GM19239 (cell line): ENCODE measurements at regions not wholly inside any gene's neighbourhood (a gene's known extent, or its start where the extent isn't known, plus 50 kb on each side); places are given as distances from the start of the nearest gene placed in this dataset.
"Not testable (repeated sequence)": the region's sequence is repeated elsewhere in the genome, so short reads cannot be mapped to it uniquely, and the experiment has no call there.

ENCODE experiments used
- DNase-seq: peaks from one replicate; pipeline ENCODE4 v3.0.0; 2011; ENCODE audit warnings: low spot score; ENCODE audit not compliant: insufficient read length
- FAIRE-seq: peaks from 2 replicates; lab custom pipeline; 2011; peaks lifted over from hg19 to GRCh38; lab: Jason Lieb, UNC

GRCh38 chr7:150042281-150042680, 168.5 kb downstream of the ATP6V0E2 start:
- not testable (repeated sequence) for FAIRE-seq, DNase-seq

- not testable (repeated sequence) for FAIRE-seq, DNase-seq
Measured at GRCh38 chr7:150044771-150045170, 171.0 kb downstream of the ATP6V0E2 start.

DNA sequence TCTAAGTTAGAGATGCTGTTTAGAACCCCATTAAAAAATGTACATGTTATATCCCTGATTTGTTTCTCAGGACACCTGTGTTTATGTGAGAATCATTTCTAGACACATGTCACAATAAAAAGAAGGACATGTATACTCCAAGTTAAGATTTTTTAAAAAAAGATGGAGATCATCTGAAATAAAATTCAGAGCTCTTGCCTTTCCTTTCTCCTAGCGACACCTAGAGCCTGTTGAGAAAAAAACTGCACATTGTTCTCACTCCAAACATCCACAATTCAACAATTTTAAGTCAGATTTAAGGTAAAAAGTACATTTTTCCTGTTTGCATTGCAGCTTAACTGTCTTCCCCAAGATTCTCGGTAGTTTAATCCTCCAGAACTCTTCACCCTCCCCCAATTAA, 171.8 kb downstream of the ATP6V0E2 start:
- FAIRE-seq, DNase-seq: not testable (repeated sequence)

- DNase-seq, FAIRE-seq: not testable (repeated sequence)
Measured at GRCh38 chr7:150046290-150047194, 172.8 kb downstream of the ATP6V0E2 start.

DNA sequence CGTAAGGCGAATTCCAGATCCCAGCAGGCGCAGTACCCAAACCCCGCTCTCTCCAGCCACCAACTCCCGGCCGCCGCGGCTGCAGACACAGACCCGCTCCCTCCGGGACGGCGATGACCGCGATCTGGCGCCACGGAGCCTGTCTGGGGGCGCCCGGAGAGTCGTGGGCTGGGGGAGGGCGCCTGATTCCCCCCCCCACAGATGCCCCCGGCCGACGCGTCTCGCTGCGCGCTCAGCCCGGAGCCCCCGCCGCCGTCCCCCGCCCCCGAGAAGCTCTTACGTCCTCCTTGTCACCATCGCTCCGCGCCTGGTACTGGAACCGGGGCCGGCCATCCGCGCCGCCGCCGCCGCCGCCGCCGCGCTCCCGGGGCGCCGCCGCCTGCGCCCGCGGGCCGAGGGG, 173.6 kb downstream of the ATP6V0E2 start:
- not testable (repeated sequence) for FAIRE-seq, DNase-seq

DNA sequence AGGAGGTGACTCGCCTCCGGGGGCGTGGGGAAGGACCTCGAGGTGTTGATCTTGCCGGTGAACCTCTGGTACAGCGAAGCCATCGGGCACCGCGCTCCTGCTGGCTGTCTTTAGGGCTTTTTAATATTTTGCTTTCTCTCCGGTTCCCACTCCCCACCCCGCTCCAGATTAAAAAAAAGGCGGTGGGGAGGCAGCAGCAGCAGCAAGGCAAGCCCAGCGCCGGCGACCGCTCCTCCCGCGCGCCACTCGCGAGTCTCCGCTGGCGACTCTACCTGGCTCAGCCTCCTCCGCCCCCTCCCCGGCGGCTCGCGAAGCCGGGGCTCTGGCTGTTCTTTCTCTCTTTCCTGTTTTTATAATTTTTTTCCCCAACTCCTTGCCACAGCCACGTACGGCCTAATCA, 174.0 kb downstream of the ATP6V0E2 start:
- not testable (repeated sequence) for FAIRE-seq, DNase-seq

GRCh38 chr7:150048244-150049011, 174.7 kb downstream of the ATP6V0E2 start:
- FAIRE-seq, DNase-seq: not testable (repeated sequence)

DNA sequence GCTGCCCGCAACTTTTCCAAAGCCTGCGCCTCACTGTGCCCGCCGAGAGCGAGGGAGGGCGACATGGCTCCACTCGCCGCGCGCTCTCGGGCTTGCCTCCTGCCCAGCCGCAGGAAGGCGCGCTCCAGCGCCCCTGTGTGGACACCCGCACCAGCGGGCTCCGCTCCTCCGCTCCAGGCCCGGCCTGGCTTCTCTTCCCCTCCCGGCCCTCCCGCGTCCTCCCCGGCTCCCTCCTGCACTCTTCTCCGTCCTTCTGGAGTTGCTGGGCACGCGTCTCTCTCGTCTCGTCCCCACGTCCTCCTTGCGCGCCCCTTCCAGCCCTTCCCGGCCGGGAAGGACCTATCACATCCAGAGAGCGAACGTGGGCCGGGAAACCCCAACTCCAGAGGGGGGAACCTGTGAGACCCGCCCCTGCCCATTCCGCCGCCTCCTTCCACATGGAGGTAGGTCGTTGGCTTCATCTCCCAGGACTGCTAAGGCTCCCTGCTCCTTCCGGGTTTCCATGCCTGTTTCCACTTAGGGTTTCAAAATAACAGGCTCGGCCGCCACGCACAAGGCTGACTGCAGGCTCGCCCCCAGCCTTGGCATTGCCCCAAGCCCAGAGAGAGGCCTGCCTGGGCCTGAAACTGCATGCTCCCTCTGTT, 175.4 kb downstream of the ATP6V0E2 start:
- not testable (repeated sequence) for DNase-seq, FAIRE-seq

GRCh38 chr7:150053396-150053795, 179.6 kb downstream of the ATP6V0E2 start:
- not testable (repeated sequence) for DNase-seq, FAIRE-seq

DNA sequence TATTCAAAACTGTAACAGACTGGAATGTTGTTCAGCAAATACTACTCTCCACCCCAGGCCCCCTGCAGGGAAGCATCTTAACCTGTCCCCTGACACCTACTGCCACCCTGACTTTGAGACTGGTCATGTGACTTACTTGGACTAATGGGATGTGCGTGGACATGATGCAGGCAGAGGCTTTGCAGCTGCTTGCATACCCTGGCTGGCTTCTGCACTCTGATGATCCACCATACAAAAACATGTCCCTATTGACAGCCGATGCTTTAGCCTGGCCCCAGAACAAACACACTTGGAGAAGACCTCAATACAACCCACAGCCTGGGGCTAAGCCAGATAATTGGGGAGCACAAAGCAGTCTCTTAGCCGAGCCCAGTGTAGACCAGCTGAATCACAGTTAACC, 180.5 kb downstream of the ATP6V0E2 start:
- not testable (repeated sequence) for FAIRE-seq

DNA sequence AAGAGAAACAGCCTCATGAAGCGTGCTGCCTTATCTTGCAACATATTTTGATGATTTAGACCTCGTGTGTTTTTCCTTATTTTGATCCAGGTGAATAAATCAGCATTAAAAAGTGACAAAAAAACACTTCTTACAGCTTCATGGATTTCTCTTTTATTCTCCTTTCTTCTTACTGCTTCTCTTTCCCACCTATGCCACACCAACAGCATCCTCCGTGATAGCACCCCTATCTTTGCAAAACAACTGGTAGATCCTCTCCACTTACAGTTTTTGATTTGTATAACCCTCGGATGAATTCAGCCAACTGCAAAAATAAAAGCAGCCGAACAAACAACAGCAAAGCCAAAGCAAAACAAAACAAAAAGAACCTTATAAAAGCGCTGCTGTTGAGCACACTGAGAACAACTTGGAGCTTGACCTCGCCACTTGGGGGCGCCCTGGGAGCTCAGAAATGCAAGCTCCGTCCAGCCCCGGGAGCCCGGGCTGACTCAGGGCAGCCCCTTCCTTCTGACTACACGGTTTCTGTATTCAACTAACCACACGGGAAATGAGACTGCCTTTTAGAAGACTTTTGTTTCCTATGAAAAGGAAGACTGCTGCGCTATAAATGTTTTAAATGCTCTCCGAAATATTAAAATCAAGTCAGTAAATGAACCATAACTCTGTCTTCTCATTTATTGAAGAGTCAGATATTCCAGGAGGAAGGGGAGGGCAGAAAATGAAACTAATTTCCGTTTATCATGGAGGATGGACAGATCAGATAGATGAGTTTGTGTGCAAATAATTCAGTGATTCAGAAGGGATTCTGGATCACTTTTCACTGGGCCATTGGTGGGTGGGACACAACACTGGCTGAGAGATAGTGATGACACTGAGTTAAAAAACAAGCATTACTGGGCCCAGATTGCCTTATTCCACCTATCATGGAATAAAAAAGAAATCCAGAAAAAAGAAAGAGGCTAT, 186.8 kb downstream of the ATP6V0E2 start:
- FAIRE-seq = peak; percentile 82
- DNase-seq = not testable (repeated sequence)

More for the DNA sequence above, 180.5 kb downstream of the ATP6V0E2 start:
- not testable (repeated sequence) for DNase-seq

DNA sequence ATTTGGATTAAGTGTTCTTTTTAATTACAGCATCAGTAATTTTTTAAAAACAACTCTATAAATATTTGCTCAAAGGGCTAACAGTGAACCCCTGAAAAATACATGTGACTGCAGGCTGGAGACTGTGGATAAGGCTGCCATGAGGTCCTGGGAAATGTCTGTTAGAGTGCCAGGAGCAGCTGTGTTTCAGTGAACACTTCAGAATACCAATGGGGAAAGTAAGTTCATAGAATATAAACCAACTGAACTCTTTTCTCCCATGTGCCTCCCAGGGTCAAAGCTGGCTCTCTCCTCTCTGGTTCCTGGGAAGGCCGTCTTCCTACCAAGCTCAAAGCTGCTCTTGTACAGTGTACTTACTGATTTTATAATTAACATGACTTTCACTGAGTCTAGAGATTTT, 189.4 kb downstream of the ATP6V0E2 start:
- DNase-seq, FAIRE-seq: not testable (repeated sequence)

DNA sequence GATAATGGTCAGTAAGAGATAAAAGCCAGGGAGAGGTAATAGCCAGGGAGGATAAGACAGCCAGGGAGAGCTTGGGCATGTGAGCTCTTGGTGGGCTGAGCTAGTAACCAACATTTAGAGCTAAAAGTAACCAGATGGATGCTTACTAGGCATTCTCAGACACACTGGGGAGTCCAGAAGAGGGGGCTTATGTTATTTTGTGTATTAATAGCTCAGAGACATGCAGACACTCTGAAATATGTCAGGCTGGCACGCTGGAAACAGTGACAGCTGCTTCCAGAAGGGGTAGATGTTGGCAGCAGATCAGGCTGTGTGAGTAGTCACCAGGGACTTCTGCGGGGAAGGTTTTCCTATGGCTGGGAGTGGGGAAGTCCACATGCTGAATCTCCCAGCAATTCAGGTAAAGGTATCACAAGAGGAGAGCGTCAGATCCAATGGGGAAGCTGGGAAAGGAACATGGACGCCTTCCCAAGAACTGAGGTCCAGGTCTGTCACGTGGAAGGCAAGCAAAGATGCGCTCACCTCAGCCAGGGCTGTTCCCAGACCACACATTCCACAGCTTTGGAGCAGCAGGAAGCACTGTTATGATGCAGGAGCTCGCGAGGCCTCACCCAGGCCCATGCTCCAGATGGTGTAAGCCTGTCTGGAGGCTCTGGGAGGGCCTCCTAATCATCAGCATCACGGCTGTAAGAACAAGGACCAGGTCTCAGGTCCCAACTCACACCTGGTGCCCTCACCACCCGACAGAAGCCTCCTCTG, 196.0 kb downstream of the ATP6V0E2 start:
- not testable (repeated sequence) for DNase-seq

DNA sequence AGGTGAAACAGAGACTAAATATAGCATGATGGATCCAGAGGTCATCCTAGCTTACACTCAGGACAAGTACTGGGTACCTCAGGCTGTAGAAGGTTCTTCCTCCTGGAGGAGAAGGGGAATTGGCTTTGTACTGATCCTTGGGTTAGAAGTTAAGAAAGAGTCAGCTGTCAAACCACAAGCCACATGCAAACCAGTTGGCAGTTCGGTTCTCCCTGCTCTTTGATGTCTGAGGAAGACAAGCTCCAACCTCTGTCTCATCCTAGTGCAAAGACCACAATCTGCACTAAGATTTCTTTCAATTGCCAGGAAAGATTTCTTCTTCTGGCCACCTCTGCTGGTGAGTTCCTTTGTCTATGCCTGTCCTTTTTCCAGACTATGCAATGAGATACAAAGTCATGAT, 203.8 kb downstream of the ATP6V0E2 start:
- FAIRE-seq, DNase-seq: not testable (repeated sequence)

More for the DNA sequence above, 196.0 kb downstream of the ATP6V0E2 start:
- FAIRE-seq = not testable (repeated sequence)

GRCh38 chr7:150081865-150082264, 208.1 kb downstream of the ATP6V0E2 start:
- FAIRE-seq, DNase-seq: not testable (repeated sequence)

- not testable (repeated sequence) for DNase-seq, FAIRE-seq
Measured at GRCh38 chr7:150084724-150085123, 211.0 kb downstream of the ATP6V0E2 start.

DNA sequence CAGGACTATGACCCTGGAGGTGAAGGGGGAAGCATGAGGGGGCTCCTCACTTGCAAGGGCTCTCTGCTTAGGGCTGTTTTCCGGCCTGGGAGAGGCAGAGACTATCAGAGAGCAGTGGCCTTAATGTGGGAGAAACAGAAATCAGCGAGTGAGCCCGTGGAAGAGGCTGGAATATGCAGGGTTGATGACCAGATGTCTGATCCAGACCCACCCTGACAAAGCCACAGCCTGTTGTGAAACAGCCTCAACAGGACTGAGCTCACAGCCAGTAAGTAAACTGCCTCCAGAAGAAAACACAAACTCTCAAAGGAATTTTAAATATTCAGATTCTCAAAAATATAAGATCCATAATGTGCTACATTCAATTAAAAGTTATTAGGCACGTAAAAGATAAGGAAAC, 213.7 kb downstream of the ATP6V0E2 start:
- DNase-seq, FAIRE-seq: not testable (repeated sequence)

- not testable (repeated sequence) for FAIRE-seq, DNase-seq
Measured at GRCh38 chr7:150089139-150089538, 215.4 kb downstream of the ATP6V0E2 start.
